Brain pericyte (primary cell): ENCODE measurements at regions not wholly inside any gene's neighbourhood (a gene's known extent, or its start where the extent isn't known, plus 50 kb on each side); places are given as distances from the start of the nearest gene placed in this dataset.
"Not testable (repeated sequence)": the region's sequence is repeated elsewhere in the genome, so short reads cannot be mapped to it uniquely, and the experiment has no call there.

Experiments used
- DNase-seq: peaks from one replicate; pipeline ENCODE4 v3.0.0-alpha.2; 2012; ENCODE audit warnings: low read depth, low spot score

- DNase-seq, result no peak
These were observed 124.2 kb downstream of the GALR1 start for GRCh38 chr18:77373730-77374445.

- no peak for DNase-seq
These were observed 124.8 kb downstream of the GALR1 start for GRCh38 chr18:77374446-77374805.

DNA sequence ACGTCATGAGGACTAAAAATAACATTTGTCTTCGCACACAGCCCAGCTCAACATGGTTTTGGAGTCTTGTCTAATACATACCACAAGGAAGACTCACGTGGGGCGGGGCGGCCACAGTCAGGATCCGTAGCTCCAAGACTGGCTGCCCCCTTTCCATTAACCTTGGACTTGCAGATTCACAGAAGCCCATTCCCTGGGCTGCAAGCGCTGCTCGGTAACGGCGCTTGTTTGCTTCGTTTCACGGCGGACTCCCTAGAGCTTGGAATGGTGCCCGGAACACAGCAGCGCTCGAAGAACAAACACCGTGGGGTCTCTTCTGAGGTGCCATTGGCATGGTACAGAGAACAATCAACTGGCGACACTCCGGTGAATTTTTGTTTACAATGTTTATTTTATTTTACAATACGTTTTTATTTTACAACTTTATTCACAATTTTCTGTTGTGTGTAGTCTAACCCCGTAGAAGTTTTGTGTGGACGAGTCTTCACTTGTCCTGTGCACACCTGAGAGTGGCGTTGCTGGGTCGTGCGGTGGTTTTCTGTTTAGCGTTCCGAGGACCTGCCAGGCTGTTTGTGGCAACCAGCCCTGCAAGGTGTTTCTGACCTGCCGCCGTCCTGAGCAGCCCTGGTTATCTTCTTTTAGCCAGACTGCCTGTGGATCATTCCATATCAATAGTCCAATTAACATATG, 126.5 kb downstream of the GALR1 start:
- no peak for DNase-seq

DNA sequence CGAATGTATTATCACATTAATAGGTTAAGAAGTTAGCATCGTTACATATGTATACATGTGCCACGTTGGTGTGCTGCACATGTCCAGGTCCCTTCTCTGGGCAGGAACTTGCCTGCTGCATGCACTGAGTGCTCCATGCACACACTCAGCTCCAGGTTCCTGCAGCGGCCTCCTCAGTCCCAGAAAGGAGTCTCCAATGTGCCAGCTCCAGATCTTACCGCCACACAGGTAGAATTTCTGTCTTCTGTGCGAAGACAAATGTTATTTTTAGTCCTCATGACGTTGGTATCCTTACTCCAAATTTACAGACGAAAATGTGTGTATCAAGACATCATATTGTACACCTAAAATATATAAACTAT, 127.1 kb downstream of the GALR1 start:
- no peak for DNase-seq

- no peak for DNase-seq
These were observed 128.2 kb downstream of the GALR1 start for GRCh38 chr18:77377813-77378212.

GRCh38 chr18:77379976-77380509, 130.4 kb downstream of the GALR1 start:
- no peak for DNase-seq

DNA sequence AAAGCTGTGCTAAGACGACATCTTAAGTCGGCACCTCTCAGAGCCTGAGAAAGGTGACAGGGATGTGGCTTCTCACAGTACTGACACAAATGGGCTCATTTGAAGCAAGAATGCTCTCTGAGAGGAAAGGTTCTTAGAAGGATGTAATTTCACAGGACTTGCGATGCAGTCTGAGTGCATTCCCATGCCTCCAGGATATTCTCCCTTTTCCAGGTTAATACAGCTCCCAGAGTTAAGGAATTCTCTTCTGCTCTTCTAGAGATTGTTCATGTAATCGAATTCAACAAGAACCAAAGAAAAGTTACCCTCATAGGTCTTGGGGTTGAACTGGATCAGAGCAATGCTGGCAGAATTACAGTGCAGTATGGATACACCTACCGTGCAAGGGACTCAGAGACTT, 131.0 kb downstream of the GALR1 start:
- no peak for DNase-seq

GRCh38 chr18:77392321-77392720, 142.7 kb downstream of the GALR1 start:
- DNase-seq, result no peak

DNA sequence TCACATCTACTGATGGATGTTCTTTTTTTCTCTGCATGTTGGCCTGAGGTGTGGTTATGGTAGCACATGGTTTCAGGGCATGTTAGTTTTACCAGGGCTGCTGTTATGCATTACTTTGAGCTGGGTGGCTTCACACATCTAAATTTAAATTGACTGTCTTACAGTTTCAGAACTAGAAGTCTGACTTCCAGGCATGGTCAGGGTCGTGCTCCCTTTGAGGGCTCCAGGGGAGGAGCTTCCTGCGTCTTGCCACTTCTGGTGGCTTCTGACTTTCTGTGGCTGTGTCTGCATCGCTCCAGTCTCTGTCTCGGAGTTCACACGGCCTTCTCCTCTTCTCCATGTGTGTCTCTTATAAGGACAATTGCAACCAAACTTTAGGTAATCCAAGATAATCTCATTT, 143.9 kb downstream of the GALR1 start:
- DNase-seq, result no peak

GRCh38 chr18:77395953-77396352, 146.3 kb downstream of the GALR1 start:
- DNase-seq, result no peak

GRCh38 chr18:77397056-77397455, 147.4 kb downstream of the GALR1 start:
- no peak for DNase-seq

- no peak for DNase-seq
These were observed 148.0 kb downstream of the GALR1 start for GRCh38 chr18:77397617-77398016.

- DNase-seq, result no peak
These were observed 150.9 kb downstream of the GALR1 start for GRCh38 chr18:77400561-77400960.

- DNase-seq, result no peak
These were observed 151.5 kb downstream of the GALR1 start for GRCh38 chr18:77401173-77401572.

GRCh38 chr18:77403969-77404535, 154.4 kb downstream of the GALR1 start:
- no peak for DNase-seq

GRCh38 chr18:77405096-77405495, 155.4 kb downstream of the GALR1 start:
- DNase-seq, result no peak

GRCh38 chr18:77407733-77408132, 158.1 kb downstream of the GALR1 start:
- no peak for DNase-seq

- not testable (repeated sequence) for DNase-seq
These were observed 171.9 kb downstream of the GALR1 start for GRCh38 chr18:77421546-77421945.

- DNase-seq, result no peak
These were observed 173.6 kb downstream of the GALR1 start for GRCh38 chr18:77422974-77423867.

DNA sequence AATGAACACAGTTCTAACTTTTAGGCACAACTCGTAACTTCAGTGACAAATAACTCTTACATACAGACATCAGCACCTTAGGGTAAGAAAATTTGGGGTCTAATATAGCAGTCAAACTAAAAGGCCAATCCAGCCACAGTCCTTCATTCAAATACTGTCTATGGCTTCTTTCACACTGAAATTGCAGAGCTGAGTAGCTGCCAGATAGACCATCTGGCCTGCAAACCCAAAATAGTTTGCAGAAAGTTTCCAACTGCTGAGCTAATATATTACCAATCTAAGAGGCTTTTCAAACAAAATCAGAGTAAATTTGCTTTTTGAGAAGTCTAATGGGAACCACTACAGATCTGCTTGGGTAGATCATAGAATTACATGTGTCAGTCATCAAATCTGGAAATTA, 183.4 kb downstream of the GALR1 start:
- no peak for DNase-seq

GRCh38 chr18:77439888-77440287, 190.2 kb downstream of the GALR1 start:
- DNase-seq, result no peak

GRCh38 chr18:77442393-77442792, 192.7 kb downstream of the GALR1 start:
- DNase-seq, result no peak
